SKM-1 treated with dmso at 0.1 percent for 144 hours (cell line): ENCODE measurements at regions not wholly inside any gene's neighbourhood (a gene's known extent, or its start where the extent isn't known, plus 50 kb on each side); places are given as distances from the start of the nearest gene placed in this dataset.

Source experiments
- DNase-seq: peaks from one replicate; lab custom pipeline; 2025; ENCODE audit not compliant: unreplicated experiment; lab: John Stamatoyannopoulos, UW

DNA sequence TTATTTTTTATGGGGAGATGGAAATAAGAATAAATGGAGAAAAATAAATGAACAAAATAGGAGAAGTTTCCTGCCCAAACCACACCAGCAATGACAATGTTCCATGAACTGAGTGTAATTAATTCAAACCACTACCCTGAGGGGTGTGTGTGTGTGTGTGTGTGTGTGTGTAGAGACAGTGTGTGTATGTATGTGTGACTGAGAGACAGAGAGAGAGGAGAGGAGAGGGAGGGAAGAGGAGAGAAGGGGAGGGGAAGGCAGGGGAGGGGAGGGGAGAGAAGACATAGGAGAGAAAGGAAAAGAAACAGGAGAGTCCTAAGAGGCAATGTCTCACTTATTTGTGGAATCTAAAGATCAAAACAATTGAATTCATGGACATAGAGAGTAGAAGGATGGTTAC, 65.0 kb upstream of the POU2AF1 start:
- no peak for DNase-seq

DNA sequence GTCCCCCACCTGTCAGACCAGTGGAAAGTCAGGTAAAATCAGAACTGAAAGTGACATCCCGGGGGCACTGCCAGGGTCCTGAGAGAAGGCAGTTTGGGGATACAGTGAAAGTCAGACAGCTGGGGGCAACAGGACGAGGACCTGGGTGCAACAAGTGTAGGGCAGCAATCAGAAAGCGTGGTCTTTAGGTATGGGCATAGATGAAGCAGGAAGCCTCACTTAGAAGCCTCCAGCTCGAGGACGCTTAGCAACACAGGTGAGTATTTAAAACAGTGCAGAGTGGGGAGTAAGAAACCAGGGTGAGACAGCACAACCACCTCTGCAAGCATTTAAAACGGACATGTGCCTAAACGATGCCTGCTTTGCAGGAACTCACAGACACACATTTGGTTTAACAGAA, 64.6 kb upstream of the POU2AF1 start:
- no peak for DNase-seq

GRCh38 chr11:111443032-111443431, 64.0 kb upstream of the POU2AF1 start:
- DNase-seq: no peak

DNA sequence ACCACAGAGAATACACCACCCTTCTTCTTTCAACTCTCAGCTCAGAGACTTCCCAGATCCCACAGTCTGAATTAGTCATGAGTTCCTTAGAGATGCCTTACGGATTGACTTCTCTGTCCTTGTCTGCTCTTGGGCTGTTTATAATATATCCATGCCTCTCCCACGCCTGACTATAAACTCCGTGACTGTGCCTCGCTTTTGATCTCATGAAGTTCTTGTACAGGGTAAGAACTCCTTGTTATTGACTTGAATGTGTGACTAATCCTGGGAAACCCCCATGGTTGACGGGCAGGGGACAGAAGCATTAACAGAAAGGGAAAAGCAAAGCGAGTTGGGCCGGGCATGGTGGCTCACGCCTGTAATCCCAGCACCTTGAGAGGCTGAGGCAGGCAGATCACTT, 62.4 kb upstream of the POU2AF1 start:
- no peak for DNase-seq

DNA sequence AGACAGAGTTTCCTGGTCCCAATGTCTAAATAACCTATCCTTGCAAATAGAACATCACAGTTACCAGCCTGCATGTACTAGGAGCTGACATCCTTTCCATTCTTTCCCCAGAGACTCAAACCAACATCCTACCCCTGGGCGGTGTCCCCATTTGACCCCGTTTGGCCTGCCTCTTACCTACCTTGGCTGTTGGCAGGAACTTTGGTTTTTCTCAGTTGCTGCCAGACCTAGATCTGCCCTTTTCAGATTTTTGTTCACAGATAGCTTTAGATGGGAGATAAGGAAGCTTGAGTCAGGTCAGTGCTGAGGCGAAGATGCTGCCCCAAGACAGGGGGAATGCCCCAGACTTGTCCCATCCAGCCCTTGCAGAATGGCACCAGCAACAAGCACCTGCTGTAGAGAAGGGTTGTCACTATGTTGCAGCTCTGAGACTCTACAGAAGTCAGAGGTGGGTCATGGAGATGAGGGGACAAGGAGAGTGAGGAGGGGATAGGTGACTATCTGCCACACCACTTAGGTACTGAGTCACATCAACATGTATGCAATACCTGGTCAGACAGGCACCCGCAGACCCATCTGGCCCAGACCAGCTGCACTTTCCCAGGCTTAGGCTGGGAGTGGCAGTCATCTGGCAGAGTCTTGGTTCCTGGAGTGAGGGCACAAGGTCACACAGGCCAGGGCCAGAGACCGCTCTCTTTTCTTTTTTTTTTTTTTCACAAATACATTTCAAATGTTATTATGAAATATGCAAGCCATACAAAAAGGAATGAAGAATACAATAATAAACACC, 61.5 kb upstream of the POU2AF1 start:
- DNase-seq: no peak

- DNase-seq: no peak
These were observed 60.8 kb upstream of the POU2AF1 start for GRCh38 chr11:111439901-111440300.

GRCh38 chr11:111438846-111439520, 59.9 kb upstream of the POU2AF1 start:
- DNase-seq: no peak

- no peak for DNase-seq
These were observed 59.1 kb upstream of the POU2AF1 start for GRCh38 chr11:111438168-111438567.

GRCh38 chr11:111435046-111435698, 56.1 kb upstream of the POU2AF1 start:
- DNase-seq: no peak

DNA sequence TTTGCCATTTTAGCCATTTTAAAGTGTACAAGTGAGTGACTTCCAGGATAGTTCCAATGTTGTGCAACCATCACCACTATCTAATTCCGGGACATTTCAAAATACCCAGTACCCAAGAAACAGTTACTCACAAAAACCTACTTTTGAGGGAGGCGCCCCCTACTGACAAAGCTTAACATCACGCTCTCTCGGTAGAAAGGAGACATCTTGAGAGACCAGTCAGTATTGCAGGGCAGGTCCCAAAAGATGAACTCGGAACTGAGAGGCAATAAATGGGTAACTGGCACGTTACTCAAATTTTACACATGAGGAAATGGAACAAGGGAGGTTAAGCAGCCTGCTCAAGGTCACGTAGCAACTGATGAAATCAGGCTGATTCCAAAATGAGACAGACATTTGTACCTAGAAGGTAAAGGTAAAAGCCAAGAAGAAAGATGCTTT, 50.0 kb upstream of the POU2AF1 start:
- DNase-seq: peak; percentile 76
